Ishikawa (cell line): ENCODE measurements at regions not wholly inside any gene's neighbourhood (a gene's known extent, or its start where the extent isn't known, plus 50 kb on each side); places are given as distances from the start of the nearest gene placed in this dataset.

Source experiments
- CEBPB ChIP-seq: IDR thresholded peaks from 2 replicates; pipeline ENCODE4 v1.6.1; 2012
- CREB1 ChIP-seq: IDR thresholded peaks from 2 replicates; pipeline ENCODE4 v1.6.1; 2012; ENCODE audit warnings: low read depth
- EGR1 ChIP-seq: IDR thresholded peaks from 2 replicates; pipeline ENCODE4 v1.6.1; 2012
- EP300 ChIP-seq: IDR thresholded peaks from 2 replicates; pipeline ENCODE4 v1.6.1; 2012; ENCODE audit warnings: borderline replicate concordance
- FOXM1 ChIP-seq: IDR thresholded peaks from 2 replicates; pipeline ENCODE4 v1.6.1; 2012; ENCODE audit warnings: low read depth, borderline replicate concordance
- NFIC ChIP-seq: IDR thresholded peaks from 2 replicates; pipeline ENCODE4 v1.6.1; 2012
- RAD21 ChIP-seq: IDR thresholded peaks from 2 replicates; pipeline ENCODE4 v1.6.1; 2012; ENCODE audit warnings: low read depth
- TAF1 ChIP-seq: IDR thresholded peaks from 2 replicates; pipeline ENCODE4 v1.6.1; 2012; ENCODE audit warnings: low read depth, mild to moderate bottlenecking
- TCF12 ChIP-seq: IDR thresholded peaks from 2 replicates; pipeline ENCODE4 v1.6.1; 2012; ENCODE audit warnings: low read depth
- TEAD4 ChIP-seq: IDR thresholded peaks from 2 replicates; pipeline ENCODE4 v1.6.1; 2012
- YY1 ChIP-seq: IDR thresholded peaks from 2 replicates; pipeline ENCODE4 v1.6.1; 2012; ENCODE audit warnings: low read depth
- ZBTB7A ChIP-seq: IDR thresholded peaks from 2 replicates; pipeline ENCODE4 v1.6.1; 2012; ENCODE audit warnings: low read depth
- TF ChIP-seq, protein P1 (sequence below): IDR thresholded peaks from 2 replicates; pipeline ENCODE4 v1.6.1; 2012
- TF ChIP-seq, protein P2 (sequence below): IDR thresholded peaks from 2 replicates; pipeline ENCODE4 v1.6.1; 2012; ENCODE audit warnings: low read depth, mild to moderate bottlenecking
- TF ChIP-seq, protein P3 (sequence below): IDR thresholded peaks from 2 replicates; pipeline ENCODE4 v1.6.1; 2012

DNA sequence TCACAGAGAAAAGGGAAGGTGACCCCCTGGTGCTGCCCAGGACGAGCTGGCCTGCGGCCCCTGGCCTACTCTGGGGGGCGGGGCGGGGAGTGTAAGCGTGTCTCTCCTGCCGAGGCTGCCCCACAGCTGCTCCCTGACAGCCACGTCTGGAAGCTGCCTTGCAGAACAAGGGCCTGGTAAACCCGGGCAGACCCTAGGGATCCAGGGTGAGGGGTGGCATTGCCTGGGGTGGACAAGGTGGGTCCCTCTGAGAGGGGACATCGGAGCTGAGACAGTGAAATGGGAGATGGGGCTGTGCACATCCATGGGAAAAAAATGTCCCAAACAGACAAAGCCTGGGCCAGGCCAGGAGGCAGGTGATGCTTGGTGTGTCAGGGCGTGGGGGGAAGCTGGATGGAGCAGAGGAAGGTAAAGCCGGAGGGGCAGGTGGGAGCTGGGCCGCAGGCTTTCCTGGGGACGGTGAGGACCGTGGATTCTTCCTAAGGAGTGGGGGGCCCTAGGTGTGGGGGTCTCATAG, 66.0 kb upstream of the HDAC4 start:
- TF ChIP-seq, protein P1, sequence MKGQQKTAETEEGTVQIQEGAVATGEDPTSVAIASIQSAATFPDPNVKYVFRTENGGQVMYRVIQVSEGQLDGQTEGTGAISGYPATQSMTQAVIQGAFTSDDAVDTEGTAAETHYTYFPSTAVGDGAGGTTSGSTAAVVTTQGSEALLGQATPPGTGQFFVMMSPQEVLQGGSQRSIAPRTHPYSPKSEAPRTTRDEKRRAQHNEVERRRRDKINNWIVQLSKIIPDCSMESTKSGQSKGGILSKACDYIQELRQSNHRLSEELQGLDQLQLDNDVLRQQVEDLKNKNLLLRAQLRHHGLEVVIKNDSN, result no peak
- TF ChIP-seq, protein P2, sequence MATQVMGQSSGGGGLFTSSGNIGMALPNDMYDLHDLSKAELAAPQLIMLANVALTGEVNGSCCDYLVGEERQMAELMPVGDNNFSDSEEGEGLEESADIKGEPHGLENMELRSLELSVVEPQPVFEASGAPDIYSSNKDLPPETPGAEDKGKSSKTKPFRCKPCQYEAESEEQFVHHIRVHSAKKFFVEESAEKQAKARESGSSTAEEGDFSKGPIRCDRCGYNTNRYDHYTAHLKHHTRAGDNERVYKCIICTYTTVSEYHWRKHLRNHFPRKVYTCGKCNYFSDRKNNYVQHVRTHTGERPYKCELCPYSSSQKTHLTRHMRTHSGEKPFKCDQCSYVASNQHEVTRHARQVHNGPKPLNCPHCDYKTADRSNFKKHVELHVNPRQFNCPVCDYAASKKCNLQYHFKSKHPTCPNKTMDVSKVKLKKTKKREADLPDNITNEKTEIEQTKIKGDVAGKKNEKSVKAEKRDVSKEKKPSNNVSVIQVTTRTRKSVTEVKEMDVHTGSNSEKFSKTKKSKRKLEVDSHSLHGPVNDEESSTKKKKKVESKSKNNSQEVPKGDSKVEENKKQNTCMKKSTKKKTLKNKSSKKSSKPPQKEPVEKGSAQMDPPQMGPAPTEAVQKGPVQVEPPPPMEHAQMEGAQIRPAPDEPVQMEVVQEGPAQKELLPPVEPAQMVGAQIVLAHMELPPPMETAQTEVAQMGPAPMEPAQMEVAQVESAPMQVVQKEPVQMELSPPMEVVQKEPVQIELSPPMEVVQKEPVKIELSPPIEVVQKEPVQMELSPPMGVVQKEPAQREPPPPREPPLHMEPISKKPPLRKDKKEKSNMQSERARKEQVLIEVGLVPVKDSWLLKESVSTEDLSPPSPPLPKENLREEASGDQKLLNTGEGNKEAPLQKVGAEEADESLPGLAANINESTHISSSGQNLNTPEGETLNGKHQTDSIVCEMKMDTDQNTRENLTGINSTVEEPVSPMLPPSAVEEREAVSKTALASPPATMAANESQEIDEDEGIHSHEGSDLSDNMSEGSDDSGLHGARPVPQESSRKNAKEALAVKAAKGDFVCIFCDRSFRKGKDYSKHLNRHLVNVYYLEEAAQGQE, result no peak
- TF ChIP-seq, protein P3, sequence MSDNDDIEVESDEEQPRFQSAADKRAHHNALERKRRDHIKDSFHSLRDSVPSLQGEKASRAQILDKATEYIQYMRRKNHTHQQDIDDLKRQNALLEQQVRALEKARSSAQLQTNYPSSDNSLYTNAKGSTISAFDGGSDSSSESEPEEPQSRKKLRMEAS, result no peak
- TF ChIP-seq CEBPB (no peak), NFIC (no peak), TEAD4 (no peak), EGR1 (no peak), RAD21 (no peak), CREB1 (no peak), FOXM1 (no peak), YY1 (no peak), TAF1 (no peak), EP300 (no peak), ZBTB7A (no peak), TCF12 (no peak)

DNA sequence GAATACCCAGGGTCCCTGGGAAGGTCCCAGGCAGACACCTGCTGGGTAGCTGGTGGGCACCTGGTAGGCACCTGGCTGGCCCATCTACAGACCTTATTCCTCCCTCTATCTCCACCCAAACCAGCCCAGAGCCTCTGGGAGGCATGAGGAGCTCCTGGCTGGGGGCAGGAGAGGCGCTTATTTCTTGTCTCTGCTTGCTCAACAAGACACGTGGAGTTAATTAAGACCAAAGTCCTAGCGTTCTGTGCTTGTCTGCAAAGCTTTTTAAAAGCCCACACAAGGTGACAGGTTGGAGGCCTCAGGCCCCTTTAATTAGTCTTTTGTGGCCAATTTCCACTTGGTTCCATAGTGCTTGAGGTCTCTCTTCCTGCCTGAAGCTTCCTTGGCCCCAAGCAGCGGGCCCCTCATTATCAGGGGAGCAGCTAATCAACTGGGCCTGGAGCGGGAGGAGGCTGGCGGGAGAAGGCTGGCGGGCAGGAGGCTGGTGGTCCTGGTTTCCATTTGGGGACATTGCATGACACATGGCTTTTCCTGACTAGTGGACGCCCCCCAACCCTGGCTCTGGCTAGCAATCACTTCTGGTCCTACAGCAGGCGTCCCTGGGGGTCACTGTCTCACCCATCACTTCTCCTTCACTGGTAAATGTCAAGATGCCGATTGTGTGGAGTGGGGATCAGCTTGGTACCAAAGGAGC, 65.4 kb upstream of the HDAC4 start:
- no peak for TF ChIP-seq NFIC
- TF ChIP-seq, protein P3, result no peak
- no peak for TF ChIP-seq RAD21
- no peak for TF ChIP-seq FOXM1
- TF ChIP-seq EP300, result no peak
- TF ChIP-seq ZBTB7A, result no peak
- no peak for TF ChIP-seq TEAD4
- no peak for TF ChIP-seq CEBPB
- no peak for TF ChIP-seq TAF1
- TF ChIP-seq, protein P1, result no peak
- no peak for TF ChIP-seq YY1
- TF ChIP-seq EGR1, result no peak
- TF ChIP-seq, protein P2, result no peak
- no peak for TF ChIP-seq TCF12

DNA sequence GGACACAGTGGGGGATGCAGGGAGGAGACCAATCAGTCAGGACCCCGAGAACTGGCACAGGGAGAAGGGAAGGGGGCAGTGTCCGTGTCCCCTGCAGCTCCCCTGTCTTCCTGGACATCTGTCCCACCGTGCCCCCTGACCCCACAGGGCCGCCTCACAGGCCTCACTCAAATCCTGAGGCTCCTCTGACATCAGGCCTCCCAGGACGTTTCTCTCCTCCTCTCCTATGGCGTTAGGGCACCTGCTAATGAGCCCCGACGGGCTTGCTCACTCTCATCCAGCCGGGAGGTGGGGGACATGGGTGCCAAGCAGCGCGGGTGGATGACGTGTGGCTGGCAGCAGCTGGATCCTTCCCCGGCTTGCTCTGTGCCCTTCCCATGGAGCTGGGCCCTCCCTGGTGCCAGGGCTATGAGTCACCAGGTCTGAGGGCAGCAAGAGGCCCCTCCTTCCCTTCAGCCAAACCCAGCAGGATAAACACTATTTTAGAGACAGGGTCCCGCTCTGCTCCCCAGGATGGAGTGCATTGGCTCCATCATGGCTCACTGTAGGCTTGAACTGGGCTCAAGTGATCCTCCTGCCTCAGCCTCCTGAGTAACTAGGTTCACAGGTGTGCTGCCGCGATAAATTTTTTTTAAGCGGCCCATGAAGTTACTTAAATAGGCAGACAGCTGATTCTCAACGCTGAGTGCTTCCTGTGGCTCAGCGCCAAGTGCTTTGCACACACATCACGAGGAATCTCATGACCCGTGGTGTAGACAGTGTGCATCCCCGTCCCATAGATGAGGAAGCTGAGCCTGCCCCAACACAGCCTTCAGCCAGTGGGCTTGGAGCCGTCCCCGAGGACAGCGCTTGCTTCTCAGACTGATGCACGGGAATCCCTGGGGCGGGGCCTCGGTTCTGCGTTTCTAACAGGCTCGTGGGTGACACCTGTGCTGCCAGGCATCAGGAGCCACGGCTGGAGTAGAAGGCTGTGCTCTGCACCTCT, 64.5 kb upstream of the HDAC4 start:
- TF ChIP-seq TAF1, result no peak
- no peak for TF ChIP-seq YY1
- TF ChIP-seq, protein P1, result no peak
- TF ChIP-seq CREB1, result no peak
- no peak for TF ChIP-seq EGR1
- TF ChIP-seq ZBTB7A, result no peak
- TF ChIP-seq, protein P2, result no peak
- TF ChIP-seq TEAD4, result no peak
- TF ChIP-seq, protein P3, result no peak
- TF ChIP-seq TCF12, result no peak
